RWPE1 (cell line): ENCODE measurements at regions not wholly inside any gene's neighbourhood (a gene's known extent, or its start where the extent isn't known, plus 50 kb on each side); places are given as distances from the start of the nearest gene placed in this dataset.

Experiments used
- CTCF ChIA-PET: fragments of 350-600 bp; sonication (Branson Sonifier 250); formaldehyde crosslinking; extraction: SDS; loops from one replicate; lab custom pipeline; 2021; lab: Yijun Ruan, JAX
- POLR2A ChIA-PET: fragments of 400-600 bp; formaldehyde crosslinking; extraction: SDS; loops from one replicate; lab custom pipeline; 2020; ENCODE audit warnings: antibody characterized with exemption; ENCODE audit not compliant: low non-redundant PET; lab: Yijun Ruan, JAX
- DNase-seq: peaks from one replicate; pipeline ENCODE4 v3.0.0; 2012; ENCODE audit warnings: low spot score
- H3K27ac ChIP-seq: fragments of 450-650 bp; 2 replicates; pipeline ENCODE4 v1.5.1; 2017
- TF ChIP-seq, protein P1 (sequence below): fragments of 450-650 bp; conservative IDR thresholded peaks from 2 replicates; pipeline ENCODE4 v1.5.1; 2017; ENCODE audit warnings: low read depth, mild to moderate bottlenecking

DNA sequence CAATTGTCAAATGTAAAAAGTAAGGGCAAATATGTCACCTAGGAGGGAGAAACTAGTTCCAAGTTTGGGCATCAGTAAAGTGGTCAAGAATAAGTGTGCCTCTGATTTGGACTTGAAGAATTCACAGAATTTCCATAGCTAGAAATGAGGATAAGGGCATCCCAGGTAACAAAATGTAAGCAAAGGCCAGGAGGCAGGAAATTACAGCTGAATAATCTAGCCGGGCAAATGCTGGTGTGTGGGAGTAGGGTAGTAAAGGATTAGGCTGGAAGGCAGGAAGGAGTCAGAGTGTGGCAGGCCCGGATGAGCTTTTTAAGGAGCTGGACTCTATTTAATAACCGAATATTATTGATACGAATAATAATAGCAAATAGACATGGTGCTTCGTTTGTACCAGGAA, 144.9 kb upstream of the EGFLAM start:
- ChIA-PET POLR2A (no interaction called here), CTCF (no interaction called here)
- TF ChIP-seq, protein P1, sequence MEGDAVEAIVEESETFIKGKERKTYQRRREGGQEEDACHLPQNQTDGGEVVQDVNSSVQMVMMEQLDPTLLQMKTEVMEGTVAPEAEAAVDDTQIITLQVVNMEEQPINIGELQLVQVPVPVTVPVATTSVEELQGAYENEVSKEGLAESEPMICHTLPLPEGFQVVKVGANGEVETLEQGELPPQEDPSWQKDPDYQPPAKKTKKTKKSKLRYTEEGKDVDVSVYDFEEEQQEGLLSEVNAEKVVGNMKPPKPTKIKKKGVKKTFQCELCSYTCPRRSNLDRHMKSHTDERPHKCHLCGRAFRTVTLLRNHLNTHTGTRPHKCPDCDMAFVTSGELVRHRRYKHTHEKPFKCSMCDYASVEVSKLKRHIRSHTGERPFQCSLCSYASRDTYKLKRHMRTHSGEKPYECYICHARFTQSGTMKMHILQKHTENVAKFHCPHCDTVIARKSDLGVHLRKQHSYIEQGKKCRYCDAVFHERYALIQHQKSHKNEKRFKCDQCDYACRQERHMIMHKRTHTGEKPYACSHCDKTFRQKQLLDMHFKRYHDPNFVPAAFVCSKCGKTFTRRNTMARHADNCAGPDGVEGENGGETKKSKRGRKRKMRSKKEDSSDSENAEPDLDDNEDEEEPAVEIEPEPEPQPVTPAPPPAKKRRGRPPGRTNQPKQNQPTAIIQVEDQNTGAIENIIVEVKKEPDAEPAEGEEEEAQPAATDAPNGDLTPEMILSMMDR = no peak
- no peak overlapping the region for H3K27ac ChIP-seq
- DNase-seq = no peak

DNA sequence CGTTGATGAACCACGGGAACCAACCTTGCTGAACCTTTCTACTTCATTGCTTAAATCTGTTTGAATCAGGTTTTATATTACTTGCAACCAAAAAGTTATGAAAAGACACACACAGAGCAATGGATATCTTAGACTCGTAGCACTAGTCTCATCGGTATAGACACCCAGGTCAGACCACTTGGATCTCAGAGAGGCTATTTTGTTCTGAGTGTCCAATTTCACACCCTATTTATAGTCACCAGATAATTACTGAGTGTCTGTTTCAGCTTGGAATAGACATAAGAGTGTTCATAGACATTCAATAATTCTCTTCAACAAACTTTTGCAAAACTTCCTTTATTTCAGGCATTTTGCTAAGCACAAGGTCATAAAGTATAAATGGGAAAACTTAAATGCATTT, 145.4 kb upstream of the EGFLAM start:
- TF ChIP-seq, protein P1 = no peak

DNA sequence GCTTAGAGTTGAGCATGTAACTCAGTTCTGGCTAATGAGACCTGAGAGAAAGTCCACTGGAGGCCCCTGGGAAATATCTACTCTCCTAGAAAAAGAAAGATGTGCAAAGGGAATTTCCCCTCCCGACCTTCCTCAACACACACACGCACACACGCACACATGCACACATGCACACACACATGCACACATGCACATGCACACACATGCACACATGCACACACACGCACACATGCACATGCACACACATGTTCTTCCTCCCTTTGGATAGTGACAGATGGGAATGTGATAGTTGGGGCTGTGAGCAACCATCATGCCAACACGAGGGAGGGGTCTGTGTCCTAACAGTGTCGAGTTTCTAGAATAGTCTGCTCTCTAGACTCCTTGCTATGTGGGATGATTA, 148.2 kb upstream of the EGFLAM start:
- no peak overlapping the region for H3K27ac ChIP-seq
- TF ChIP-seq, protein P1 = no peak
- POLR2A ChIA-PET = no interaction called here
- CTCF ChIA-PET = no interaction called here
- DNase-seq = no peak

More for the DNA sequence above, 145.4 kb upstream of the EGFLAM start:
- ChIA-PET POLR2A (no interaction called here), CTCF (no interaction called here)
- DNase-seq = no peak
- no peak overlapping the region for H3K27ac ChIP-seq

DNA sequence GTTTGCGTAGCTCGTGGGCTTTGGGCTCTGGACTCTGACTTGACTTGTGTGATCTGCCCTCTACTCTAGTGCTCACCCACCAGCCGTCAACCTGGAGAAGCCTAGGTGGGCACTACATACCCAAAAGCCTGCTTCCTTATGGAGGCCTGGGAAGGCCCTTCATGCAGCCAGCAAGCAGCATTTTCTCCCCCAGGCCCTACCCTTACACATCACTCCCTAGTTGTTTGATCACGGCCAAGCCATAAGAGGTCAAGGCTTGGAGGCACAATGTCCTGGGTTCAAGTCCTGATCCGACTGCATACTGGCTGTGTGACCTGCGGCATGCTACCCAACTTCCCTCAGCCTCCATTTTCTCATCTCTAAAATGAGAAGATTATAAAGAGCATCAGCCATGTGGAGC, 151.3 kb upstream of the EGFLAM start:
- TF ChIP-seq, protein P1 = no peak
- POLR2A ChIA-PET = no interaction called here
- CTCF ChIA-PET = interaction anchor here (0.6 kb wide), 1 partner anchor 46 kb away, joined by 3 read pairs; no protein-coding TSS in a partner anchor
- H3K27ac ChIP-seq = no peak overlapping the region
- DNase-seq = no peak

DNA sequence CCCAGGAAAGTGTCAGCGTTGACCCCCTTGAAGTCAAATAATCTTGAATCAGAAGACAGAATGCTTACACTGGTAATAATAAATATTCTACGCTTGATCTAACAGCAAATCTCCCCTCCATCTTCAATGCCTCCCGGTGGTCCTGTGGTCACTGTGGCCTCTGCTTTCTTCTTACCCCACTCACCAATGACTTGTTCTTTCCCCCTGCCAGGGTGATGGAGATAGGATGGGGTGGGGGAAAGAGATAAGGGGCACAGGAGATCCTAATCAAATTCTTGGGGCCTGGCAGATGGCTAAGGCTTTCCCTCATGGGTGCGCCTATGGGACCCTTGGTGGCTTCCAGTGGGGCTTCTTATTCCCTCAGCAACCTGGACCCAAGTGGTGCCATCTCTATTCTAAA, 152.6 kb upstream of the EGFLAM start:
- ChIA-PET POLR2A (no interaction called here), CTCF (no interaction called here)
- TF ChIP-seq, protein P1 = no peak
- no peak overlapping the region for H3K27ac ChIP-seq
- DNase-seq = no peak

DNA sequence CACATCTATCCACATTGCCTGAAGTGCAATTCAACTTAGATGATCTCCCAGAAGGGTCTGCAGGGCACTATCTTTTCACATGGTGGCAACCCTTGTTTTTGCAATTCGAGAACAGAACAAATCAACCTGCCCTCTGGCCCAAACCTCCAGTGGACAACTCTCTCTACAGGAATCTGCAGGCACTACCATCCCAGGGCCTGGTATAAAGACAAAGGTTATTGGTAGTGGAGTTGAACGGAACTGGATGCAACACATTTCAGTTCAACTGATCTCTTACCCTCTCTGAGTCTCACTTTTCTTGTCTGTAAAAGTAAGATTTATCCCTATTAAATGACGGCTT, 153.2 kb upstream of the EGFLAM start:
- CTCF ChIA-PET = no interaction called here
- H3K27ac ChIP-seq = no peak overlapping the region
- no peak for DNase-seq
- TF ChIP-seq, protein P1 = no peak
- POLR2A ChIA-PET = no interaction called here
